GM12878 (cell line): ENCODE measurements at regions not wholly inside any gene's neighbourhood (a gene's known extent, or its start where the extent isn't known, plus 50 kb on each side); places are given as distances from the start of the nearest gene placed in this dataset.

Experiments
- ATF3 ChIP-seq: IDR thresholded peaks from 2 replicates; pipeline ENCODE4 v1.6.1; 2011; ENCODE audit warnings: low read depth, mild to moderate bottlenecking, low read length, moderate library complexity, borderline replicate concordance; ENCODE audit errors: extremely low read depth
- BACH1 ChIP-seq: fragments of 450-650 bp; IDR thresholded peaks from 2 replicates; pipeline ENCODE4 v1.6.1; 2017; ENCODE audit warnings: mild to moderate bottlenecking, borderline replicate concordance
- CBX5 ChIP-seq: sonication (generic); IDR thresholded peaks from 2 replicates; pipeline ENCODE4 v1.6.1; 2016; ENCODE audit warnings: low read depth, moderate library complexity, mild to moderate bottlenecking, inconsistent platforms
- CHD1 ChIP-seq: IDR thresholded peaks from 2 replicates; pipeline ENCODE4 v1.6.1; 2012; ENCODE audit warnings: low read depth, low read length, improper control_type of control experiment
- EP300 ChIP-seq, 2 experiments: fragments of 150-350 bp in 1 of 2; IDR thresholded peaks; 2 replicates each; pipeline ENCODE4 v1.6.1; 2011 to 2012; ENCODE audit warnings: low read depth in 2 of 2, low read length in 2 of 2, borderline replicate concordance in 1 of 2, improper control_type of control experiment in 1 of 2, inconsistent platforms in 1 of 2; ENCODE audit not compliant: control insufficient read depth in 1 of 2
- KLF5 ChIP-seq: fragments of 450-650 bp; IDR thresholded peaks from 2 replicates; pipeline ENCODE4 v1.6.1; 2014; ENCODE audit warnings: mild to moderate bottlenecking; ENCODE audit not compliant: partially characterized antibody
- POU2F2 ChIP-seq: IDR thresholded peaks from 3 replicates; pipeline ENCODE4 v1.6.1; 2011; ENCODE audit warnings: low read depth, mild to moderate bottlenecking, low read length, borderline replicate concordance
- TF ChIP-seq, protein P1 (sequence below): fragments of 450-650 bp; formaldehyde crosslinking; IDR thresholded peaks from 2 replicates; pipeline ENCODE4 v1.4.0; 2020; ENCODE audit warnings: mild to moderate bottlenecking, moderate library complexity
- TF ChIP-seq, protein P2 (sequence below): fragments of 450-650 bp; conservative IDR thresholded peaks from 2 replicates; pipeline ENCODE4 v1.6.1; 2017; ENCODE audit warnings: mild to moderate bottlenecking, moderate library complexity

- TF ChIP-seq EP300 (IDR thresholded peaks at IDR 0.05; ENCODE audit: borderline replicate concordance in 1 of 2, control insufficient read depth in 1 of 2, low read depth in 2 of 2, low read length in 2 of 2) (no peak), BACH1 (no peak), CHD1 (no peak), CBX5 (no peak), ATF3 (no peak), POU2F2 (no peak), KLF5 (no peak)
- TF ChIP-seq, protein P1, sequence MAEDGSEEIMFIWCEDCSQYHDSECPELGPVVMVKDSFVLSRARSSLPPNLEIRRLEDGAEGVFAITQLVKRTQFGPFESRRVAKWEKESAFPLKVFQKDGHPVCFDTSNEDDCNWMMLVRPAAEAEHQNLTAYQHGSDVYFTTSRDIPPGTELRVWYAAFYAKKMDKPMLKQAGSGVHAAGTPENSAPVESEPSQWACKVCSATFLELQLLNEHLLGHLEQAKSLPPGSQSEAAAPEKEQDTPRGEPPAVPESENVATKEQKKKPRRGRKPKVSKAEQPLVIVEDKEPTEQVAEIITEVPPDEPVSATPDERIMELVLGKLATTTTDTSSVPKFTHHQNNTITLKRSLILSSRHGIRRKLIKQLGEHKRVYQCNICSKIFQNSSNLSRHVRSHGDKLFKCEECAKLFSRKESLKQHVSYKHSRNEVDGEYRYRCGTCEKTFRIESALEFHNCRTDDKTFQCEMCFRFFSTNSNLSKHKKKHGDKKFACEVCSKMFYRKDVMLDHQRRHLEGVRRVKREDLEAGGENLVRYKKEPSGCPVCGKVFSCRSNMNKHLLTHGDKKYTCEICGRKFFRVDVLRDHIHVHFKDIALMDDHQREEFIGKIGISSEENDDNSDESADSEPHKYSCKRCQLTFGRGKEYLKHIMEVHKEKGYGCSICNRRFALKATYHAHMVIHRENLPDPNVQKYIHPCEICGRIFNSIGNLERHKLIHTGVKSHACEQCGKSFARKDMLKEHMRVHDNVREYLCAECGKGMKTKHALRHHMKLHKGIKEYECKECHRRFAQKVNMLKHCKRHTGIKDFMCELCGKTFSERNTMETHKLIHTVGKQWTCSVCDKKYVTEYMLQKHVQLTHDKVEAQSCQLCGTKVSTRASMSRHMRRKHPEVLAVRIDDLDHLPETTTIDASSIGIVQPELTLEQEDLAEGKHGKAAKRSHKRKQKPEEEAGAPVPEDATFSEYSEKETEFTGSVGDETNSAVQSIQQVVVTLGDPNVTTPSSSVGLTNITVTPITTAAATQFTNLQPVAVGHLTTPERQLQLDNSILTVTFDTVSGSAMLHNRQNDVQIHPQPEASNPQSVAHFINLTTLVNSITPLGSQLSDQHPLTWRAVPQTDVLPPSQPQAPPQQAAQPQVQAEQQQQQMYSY = no peak
- TF ChIP-seq, protein P2, sequence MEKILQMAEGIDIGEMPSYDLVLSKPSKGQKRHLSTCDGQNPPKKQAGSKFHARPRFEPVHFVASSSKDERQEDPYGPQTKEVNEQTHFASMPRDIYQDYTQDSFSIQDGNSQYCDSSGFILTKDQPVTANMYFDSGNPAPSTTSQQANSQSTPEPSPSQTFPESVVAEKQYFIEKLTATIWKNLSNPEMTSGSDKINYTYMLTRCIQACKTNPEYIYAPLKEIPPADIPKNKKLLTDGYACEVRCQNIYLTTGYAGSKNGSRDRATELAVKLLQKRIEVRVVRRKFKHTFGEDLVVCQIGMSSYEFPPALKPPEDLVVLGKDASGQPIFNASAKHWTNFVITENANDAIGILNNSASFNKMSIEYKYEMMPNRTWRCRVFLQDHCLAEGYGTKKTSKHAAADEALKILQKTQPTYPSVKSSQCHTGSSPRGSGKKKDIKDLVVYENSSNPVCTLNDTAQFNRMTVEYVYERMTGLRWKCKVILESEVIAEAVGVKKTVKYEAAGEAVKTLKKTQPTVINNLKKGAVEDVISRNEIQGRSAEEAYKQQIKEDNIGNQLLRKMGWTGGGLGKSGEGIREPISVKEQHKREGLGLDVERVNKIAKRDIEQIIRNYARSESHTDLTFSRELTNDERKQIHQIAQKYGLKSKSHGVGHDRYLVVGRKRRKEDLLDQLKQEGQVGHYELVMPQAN = no peak
- TF ChIP-seq, all 136 proteins: peak for 0
Measured at GRCh38 chr10:130652964-130653578, 516.9 kb downstream of the GLRX3 start (continued).
